GM18502 (cell line): ENCODE measurements at regions not wholly inside any gene's neighbourhood (a gene's known extent, or its start where the extent isn't known, plus 50 kb on each side); places are given as distances from the start of the nearest gene placed in this dataset.

Experiments used
- ATAC-seq: cut with Tn5 transposase; IDR thresholded peaks from one replicate; pipeline ENCODE4 v1.9.1; 2021; ENCODE audit warnings: mild to moderate bottlenecking; ENCODE audit not compliant: unreplicated experiment, poor library complexity

DNA sequence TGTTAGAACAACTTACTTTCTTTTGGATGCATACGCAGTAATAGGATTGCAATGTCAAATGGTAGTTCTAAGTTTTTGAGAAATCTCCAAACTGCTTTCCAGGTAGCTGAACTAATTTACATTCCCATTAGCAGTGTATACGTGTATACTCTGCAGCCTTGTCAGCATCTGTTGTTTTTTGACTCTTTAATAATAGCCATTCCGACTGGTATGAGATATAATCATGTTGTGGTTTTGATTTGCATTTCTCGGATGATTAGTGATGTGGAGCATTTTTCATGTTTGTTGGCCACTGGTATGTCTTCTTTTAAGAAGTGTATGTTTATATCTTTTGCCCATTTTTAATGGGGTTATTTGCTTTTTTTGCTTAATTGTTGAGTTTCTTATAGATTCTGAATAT lies 76.9 kb upstream of the HNRNPA1L2 start:
- ATAC-seq: peak; percentile 91

DNA sequence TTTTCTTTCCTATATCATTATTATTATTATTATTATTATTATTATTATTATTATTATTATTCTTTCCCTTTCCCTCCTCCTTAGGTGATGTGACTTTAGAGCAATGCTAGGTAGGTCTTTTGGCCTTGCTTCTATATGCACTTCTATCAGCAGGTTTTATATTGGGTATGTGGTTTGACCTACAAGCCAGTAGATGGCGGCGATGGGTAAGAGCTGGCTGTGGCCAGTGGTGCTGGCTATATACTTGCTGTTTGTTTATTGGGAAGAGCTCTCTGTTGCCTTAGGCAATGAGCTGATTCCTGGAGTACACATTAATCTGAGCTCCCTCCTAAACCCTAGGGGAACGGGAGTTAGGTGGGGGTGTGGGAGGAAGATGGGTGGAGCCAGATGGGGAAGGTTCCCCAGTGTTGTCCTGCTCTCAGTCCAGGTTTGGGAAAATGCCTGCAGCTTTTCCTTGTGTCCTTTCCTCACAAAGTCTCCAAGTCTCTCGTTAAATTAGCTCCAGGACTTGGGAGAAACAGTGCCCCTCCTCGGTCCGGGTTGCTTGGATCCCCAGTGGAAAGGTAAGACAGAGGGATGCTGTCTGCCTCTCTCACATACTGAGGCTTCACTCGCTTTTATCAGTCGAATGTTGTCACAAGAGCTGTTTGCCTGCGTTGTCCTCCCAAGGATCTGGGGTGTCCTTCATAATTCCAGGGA lies 72.2 kb upstream of the HNRNPA1L2 start:
- peak; percentile 70 for ATAC-seq

DNA sequence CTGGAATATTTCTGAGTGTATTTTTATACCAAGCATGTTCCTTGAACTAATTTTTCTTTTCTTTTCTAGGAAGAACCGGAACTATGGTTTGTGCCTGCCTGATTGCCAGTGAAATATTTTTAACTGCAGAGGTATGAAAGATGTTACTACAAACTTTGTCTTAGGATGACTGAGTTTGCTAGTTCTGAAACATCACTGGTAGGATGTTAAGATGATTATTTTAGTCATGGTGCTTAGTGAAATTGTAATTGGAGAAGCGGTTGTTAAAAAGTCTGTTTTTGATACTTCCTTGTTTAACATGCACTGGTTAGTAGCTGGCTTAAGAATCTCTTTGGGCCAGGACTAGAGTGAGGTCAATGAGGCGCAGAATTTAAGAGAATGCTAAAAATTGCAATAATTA lies 71.1 kb upstream of the HNRNPA1L2 start:
- peak; percentile 49 for ATAC-seq

DNA sequence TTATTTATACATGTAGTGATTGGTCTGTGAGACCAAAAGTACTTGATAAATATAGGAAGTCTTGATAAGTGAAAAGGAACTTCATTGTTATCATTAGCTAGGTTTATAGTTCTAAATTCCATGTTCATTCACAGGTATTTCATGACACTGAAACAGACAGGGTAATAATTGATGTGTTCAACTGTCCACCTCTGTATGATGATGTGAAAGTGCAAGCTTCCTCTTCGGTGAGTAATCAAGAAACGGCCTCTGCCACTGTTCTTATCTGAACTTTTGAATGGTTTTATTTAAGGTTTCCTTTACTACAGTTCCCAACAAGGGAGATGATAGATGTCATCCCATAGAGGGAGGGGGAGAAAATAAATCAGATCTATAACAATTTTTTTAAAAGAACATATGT lies 59.3 kb upstream of the HNRNPA1L2 start:
- ATAC-seq: peak; percentile 86
